ENCODE measurements at regions not wholly inside any gene's neighbourhood (a gene's known extent, or its start where the extent isn't known, plus 50 kb on each side); places are given as distances from the start of the nearest gene placed in this dataset.

DNA sequence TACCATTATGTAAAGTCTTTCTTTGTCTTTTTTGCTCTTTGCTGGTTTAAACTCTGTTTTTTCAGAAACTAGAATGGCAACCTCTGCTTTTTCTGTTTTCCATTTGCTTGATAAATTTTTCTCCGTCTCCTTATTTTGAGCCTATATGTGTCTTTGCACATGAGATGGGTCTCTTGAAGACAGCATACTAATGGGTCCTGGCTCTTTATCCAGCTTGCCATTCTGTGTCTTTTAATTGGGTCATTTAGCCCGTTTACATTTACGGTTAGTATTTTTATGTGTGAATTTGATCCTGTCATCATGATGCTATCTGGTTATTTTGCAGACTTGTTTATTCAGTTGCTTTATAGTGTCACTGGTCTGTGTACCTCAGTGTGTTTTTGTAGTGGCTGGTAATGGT, 207.9 kb upstream of the TMEM260 start:
- no peak for DNase-seq (ENCODE audit: low read depth)
- H3K4me3 ChIP-seq (ENCODE audit: low read length) = no peak overlapping the region
- TF ChIP-seq, protein P1, sequence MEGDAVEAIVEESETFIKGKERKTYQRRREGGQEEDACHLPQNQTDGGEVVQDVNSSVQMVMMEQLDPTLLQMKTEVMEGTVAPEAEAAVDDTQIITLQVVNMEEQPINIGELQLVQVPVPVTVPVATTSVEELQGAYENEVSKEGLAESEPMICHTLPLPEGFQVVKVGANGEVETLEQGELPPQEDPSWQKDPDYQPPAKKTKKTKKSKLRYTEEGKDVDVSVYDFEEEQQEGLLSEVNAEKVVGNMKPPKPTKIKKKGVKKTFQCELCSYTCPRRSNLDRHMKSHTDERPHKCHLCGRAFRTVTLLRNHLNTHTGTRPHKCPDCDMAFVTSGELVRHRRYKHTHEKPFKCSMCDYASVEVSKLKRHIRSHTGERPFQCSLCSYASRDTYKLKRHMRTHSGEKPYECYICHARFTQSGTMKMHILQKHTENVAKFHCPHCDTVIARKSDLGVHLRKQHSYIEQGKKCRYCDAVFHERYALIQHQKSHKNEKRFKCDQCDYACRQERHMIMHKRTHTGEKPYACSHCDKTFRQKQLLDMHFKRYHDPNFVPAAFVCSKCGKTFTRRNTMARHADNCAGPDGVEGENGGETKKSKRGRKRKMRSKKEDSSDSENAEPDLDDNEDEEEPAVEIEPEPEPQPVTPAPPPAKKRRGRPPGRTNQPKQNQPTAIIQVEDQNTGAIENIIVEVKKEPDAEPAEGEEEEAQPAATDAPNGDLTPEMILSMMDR (IDR thresholded peaks at IDR 0.05; ENCODE audit: insufficient read depth, low read depth, low read length, missing control alignments) = no peak

DNA sequence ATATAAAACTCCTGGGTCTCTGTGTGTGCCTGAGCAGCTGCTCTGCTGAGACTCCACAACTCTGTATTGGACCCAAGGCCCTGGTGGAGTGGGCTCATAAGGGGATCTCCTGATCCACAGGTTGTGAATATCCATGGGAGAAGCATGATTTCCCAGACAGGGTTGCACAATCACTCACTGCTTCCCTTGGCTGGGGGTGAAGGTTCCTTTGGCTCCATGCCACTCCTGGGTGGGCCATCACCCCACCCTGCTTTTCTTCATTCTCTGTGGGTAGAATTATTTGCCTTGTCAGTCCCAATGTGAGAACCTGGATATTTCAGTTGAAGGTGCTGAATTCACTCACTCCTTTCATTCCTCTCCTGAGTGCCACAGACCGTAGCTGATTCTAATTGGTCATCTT, 205.2 kb upstream of the TMEM260 start:
- DNase-seq (ENCODE audit: low read depth) = no peak
- TF ChIP-seq, protein P1 (IDR thresholded peaks at IDR 0.05; ENCODE audit: insufficient read depth, low read depth, low read length, missing control alignments) = no peak
- no peak overlapping the region for H3K4me3 ChIP-seq (ENCODE audit: low read length)

DNA sequence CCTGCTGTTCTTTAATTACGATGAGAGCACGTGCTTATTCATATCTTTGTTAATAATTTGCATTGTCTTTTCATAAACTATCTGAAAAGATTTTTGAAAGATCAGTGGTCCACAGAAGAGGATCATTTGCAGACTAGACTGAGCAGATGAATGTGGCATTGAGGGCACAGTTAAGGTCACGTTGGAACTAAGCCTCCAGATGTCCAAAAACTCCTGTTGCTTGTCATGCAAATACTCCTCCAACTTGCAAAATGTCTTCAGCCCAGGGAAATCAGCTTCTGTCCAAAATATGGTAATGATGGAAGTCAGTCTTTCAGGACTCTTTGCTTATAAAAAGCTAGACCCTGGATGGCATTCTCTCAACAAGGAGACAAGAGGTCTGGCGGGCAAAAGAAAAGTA, 201.6 kb upstream of the TMEM260 start:
- TF ChIP-seq, protein P1 (IDR thresholded peaks at IDR 0.05; ENCODE audit: insufficient read depth, low read depth, low read length, missing control alignments) = no peak
- DNase-seq (ENCODE audit: low read depth) = no peak

DNA sequence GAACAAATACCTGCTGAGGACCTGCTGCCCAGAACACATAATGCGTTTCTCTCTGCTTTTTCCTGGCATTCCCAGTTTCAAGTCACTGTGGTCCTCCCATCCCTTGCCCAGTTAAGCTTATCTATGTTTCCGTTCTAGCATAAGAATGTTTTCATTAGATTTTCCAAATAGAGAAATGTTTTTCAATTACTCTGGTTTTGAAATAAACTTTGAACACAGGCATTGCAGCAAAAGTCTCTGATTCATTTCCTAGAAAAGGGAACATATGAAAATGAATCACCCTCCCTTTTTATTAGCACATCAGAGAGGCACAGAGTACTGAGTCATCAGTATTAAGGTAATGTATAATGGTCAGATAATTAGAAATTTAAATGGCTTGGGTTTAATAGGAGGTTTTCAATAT, 201.1 kb upstream of the TMEM260 start:
- TF ChIP-seq, protein P1 (IDR thresholded peaks at IDR 0.05; ENCODE audit: insufficient read depth, low read depth, low read length, missing control alignments) = no peak
- H3K4me3 ChIP-seq (ENCODE audit: low read length) = no peak overlapping the region
- DNase-seq (ENCODE audit: low read depth) = peak; percentile 80

More for the DNA sequence above, 201.6 kb upstream of the TMEM260 start:
- no peak overlapping the region for H3K4me3 ChIP-seq (ENCODE audit: low read length)

DNA sequence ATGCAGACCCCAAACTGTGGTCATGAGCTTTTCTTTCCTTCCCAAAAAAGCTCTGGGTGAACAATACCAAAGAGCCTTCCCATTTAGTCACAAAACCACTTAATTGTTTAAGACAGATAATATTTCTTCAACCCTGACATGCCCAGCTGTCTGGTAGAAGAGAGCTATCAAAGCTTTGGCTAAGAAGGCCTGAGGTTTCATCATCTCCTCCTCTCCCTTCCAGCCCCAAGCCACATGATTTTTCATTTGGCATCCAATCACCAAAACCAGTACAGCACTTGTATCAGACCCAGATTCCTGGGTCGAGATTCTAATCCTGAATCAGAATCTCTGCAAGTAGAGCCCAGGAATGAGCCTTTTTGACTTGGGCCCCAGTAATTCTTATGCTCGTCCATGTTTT, 199.6 kb upstream of the TMEM260 start:
- H3K4me3 ChIP-seq (ENCODE audit: low read length) = no peak overlapping the region
- TF ChIP-seq, protein P1 (IDR thresholded peaks at IDR 0.05; ENCODE audit: insufficient read depth, low read depth, low read length, missing control alignments) = no peak
- no peak for DNase-seq (ENCODE audit: low read depth)

DNA sequence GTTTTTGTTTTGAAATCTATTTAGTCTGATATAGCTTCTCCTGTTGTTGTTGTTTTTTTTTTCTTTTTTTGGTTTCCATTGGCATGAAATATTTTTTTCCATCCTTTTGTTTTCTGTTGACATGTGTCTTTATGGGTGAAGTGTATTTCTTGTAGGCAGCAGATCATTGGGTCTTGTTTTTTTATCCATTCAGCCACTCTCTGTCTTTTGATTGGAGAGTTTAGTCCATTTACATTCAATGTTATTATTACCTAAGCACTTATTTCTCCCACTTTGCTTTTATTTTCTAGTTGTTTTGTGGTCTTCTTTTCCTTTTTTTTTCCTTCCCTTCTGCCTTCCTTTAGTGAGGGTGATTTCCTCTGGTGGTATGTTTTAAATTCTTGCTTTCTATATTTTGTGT, 193.6 kb upstream of the TMEM260 start:
- no peak overlapping the region for H3K4me3 ChIP-seq (ENCODE audit: low read length)
- TF ChIP-seq, protein P1 (IDR thresholded peaks at IDR 0.05; ENCODE audit: insufficient read depth, low read depth, low read length, missing control alignments) = no peak
- no peak for DNase-seq (ENCODE audit: low read depth)

DNA sequence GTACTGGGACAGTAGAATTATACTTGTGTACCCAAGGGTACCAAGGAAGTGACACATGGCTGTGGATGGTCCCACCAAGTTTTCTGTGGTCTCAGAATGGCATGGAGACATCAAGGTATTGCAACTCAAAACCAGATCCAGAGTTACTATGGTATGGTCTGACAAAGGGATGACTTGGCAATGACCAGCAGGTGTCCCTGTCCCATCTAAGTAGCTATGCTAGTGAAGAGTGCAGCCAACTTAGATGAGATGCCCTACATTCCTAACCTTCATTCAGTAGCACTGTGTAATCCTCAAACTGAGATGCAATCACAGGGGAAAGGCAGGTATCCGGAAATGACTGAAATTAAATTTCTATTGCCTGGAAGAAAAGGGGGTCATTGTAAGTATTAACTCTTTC, 188.7 kb upstream of the TMEM260 start:
- peak; percentile 17 for DNase-seq (ENCODE audit: low read depth)
- H3K4me3 ChIP-seq (ENCODE audit: low read length) = no peak overlapping the region
- TF ChIP-seq, protein P1 (IDR thresholded peaks at IDR 0.05; ENCODE audit: insufficient read depth, low read depth, low read length, missing control alignments) = peak; percentile 38

All from epithelial cell of esophagus (primary cell).